Mammary epithelial cell (primary cell): ENCODE measurements at regions not wholly inside any gene's neighbourhood (a gene's known extent, or its start where the extent isn't known, plus 50 kb on each side); places are given as distances from the start of the nearest gene placed in this dataset.

Experiments used
- EZH2 ChIP-seq: IDR thresholded peaks from 2 replicates; pipeline ENCODE4 v1.6.1; 2012; ENCODE audit warnings: low read length, inconsistent platforms, borderline replicate concordance
- TF ChIP-seq, protein P1 (sequence below), 2 donors: IDR thresholded peaks in 1 of 2; conservative IDR thresholded peaks in 1 of 2; 2 replicates each; pipeline ENCODE4 v1.5.1; 2011 to 2012; ENCODE audit warnings: inconsistent platforms in 2 of 2, low read length in 2 of 2, mild to moderate bottlenecking in 2 of 2, control low read depth in 1 of 2, low read depth in 1 of 2; ENCODE audit not compliant: insufficient read depth in 1 of 2; ENCODE audit errors: extremely low read depth in 1 of 2

DNA sequence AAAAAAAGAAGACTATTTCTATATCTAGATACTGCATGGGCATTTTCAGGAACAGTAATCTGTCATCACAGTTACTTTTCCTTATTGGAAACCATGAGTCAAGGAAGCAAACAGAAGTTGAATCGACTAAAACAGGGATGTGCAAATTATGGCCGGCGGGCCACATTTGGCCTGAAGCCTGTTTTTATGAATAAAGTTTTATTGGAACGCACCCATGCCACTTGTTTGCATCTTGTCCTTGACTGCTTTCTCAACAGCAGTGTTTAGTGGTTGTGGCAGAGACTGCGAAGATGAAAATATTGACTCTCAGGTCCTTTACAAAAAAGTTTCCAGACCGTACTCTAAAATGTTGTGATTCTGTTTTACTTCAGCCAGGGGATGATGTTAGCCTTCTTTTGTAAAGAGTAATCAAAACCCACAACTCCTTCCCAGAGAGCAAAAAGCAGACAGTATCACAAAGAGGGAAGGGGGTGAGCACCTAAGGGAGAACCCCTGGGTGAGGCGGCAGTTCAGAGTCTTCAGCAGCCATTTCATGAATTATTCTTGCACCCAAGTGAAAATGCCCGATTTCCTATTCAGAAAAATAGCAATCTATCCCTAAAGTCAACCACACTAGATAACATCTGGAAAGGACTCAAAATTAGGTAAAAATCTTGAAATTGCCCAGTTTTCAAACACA lies 190.4 kb downstream of the MYLK4 start:
- TF ChIP-seq, protein P1, sequence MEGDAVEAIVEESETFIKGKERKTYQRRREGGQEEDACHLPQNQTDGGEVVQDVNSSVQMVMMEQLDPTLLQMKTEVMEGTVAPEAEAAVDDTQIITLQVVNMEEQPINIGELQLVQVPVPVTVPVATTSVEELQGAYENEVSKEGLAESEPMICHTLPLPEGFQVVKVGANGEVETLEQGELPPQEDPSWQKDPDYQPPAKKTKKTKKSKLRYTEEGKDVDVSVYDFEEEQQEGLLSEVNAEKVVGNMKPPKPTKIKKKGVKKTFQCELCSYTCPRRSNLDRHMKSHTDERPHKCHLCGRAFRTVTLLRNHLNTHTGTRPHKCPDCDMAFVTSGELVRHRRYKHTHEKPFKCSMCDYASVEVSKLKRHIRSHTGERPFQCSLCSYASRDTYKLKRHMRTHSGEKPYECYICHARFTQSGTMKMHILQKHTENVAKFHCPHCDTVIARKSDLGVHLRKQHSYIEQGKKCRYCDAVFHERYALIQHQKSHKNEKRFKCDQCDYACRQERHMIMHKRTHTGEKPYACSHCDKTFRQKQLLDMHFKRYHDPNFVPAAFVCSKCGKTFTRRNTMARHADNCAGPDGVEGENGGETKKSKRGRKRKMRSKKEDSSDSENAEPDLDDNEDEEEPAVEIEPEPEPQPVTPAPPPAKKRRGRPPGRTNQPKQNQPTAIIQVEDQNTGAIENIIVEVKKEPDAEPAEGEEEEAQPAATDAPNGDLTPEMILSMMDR (conservative IDR thresholded peaks at IDR 0.05 in 1 of 2, IDR thresholded peaks at IDR 0.05 in 1 of 2; ENCODE audit: extremely low read depth in 1 of 2, insufficient read depth in 1 of 2, low read depth in 1 of 2, low read length in 2 of 2), result no peak
- TF ChIP-seq EZH2, result no peak
